H1 (cell line): ENCODE measurements at regions not wholly inside any gene's neighbourhood (a gene's known extent, or its start where the extent isn't known, plus 50 kb on each side); places are given as distances from the start of the nearest gene placed in this dataset.

Experiments used
- CHD1 ChIP-seq: IDR thresholded peaks from 2 replicates; pipeline ENCODE4 v1.6.1; 2012; ENCODE audit warnings: low read depth, low read length, improper control_type of control experiment
- GTF2F1 ChIP-seq: IDR thresholded peaks from 2 replicates; pipeline ENCODE4 v1.6.1; 2012; ENCODE audit warnings: low read depth, low read length, improper control_type of control experiment, borderline replicate concordance
- KDM5A ChIP-seq: fragments of 200-600 bp; IDR thresholded peaks from 2 replicates; pipeline ENCODE4 v1.7.1; 2012; ENCODE audit warnings: mild to moderate bottlenecking, low read length, inconsistent platforms, mixed read lengths
- POU5F1 ChIP-seq: IDR thresholded peaks from 2 replicates; pipeline ENCODE4 v1.6.1; 2011; ENCODE audit warnings: low read depth, mild to moderate bottlenecking, low read length, moderate library complexity
- RAD21 ChIP-seq, 2 experiments: IDR thresholded peaks in 1 of 2; conservative IDR thresholded peaks in 1 of 2; 2 replicates each; pipeline ENCODE4 v1.6.1; 2011; ENCODE audit warnings: low read depth in 2 of 2, low read length in 2 of 2, improper control_type of control experiment in 1 of 2, inconsistent platforms in 1 of 2, mild to moderate bottlenecking in 1 of 2, moderate library complexity in 1 of 2
- SIRT6 ChIP-seq: IDR thresholded peaks from one replicate; pipeline ENCODE4 v1.7.1; 2012; ENCODE audit warnings: low read length, inconsistent platforms
- SP4 ChIP-seq: IDR thresholded peaks from 2 replicates; pipeline ENCODE4 v1.6.1; 2012; ENCODE audit warnings: low read length, inconsistent platforms

- TF ChIP-seq KDM5A (no peak), POU5F1 (no peak), SP4 (no peak), CHD1 (no peak), GTF2F1 (no peak), SIRT6 (no peak), RAD21 (IDR thresholded peaks at IDR 0.05 in 1 of 2, conservative IDR thresholded peaks at IDR 0.05 in 1 of 2; ENCODE audit: low read depth in 2 of 2, low read length in 2 of 2) (no peak)
These were observed 76.8 kb upstream of the GDF10 start (continued) for GRCh38 chr10:47223236-47223635.
